Stimulated activated CD8-positive, alpha-beta memory T cell treated with anti-CD3 and anti-CD28 coated beads, Interleukin-7, amount 100 ng/mL, for 24 hours (primary cell): ENCODE measurements at regions not wholly inside any gene's neighbourhood (a gene's known extent, or its start where the extent isn't known, plus 50 kb on each side); places are given as distances from the start of the nearest gene placed in this dataset.

Source experiments
- DNase-seq: peaks from one replicate; pipeline ENCODE4 v3.0.0-alpha.2; 2020; ENCODE audit warnings: low read depth

- DNase-seq = no peak
These were observed 334.9 kb downstream of the CYP26B1 start for GRCh38 chr2:71812736-71813135.

GRCh38 chr2:71811726-71812125 is 335.9 kb downstream of the CYP26B1 start:
- DNase-seq = no peak

- DNase-seq = no peak
These were observed 336.5 kb downstream of the CYP26B1 start for GRCh38 chr2:71811157-71811556.

GRCh38 chr2:71807581-71808451 is 339.8 kb downstream of the CYP26B1 start:
- DNase-seq = no peak

GRCh38 chr2:71806432-71806831 is 341.2 kb downstream of the CYP26B1 start:
- DNase-seq = no peak

- DNase-seq = no peak
These were observed 343.3 kb downstream of the CYP26B1 start for GRCh38 chr2:71804281-71804751.

GRCh38 chr2:71803398-71803797 is 344.3 kb downstream of the CYP26B1 start:
- DNase-seq = no peak

- no peak for DNase-seq
These were observed 345.1 kb downstream of the CYP26B1 start for GRCh38 chr2:71802556-71802955.

- no peak for DNase-seq
These were observed 345.7 kb downstream of the CYP26B1 start for GRCh38 chr2:71801969-71802368.

- DNase-seq = no peak
These were observed 346.1 kb downstream of the CYP26B1 start for GRCh38 chr2:71801556-71801955.

- no peak for DNase-seq
These were observed 346.8 kb downstream of the CYP26B1 start for GRCh38 chr2:71800851-71801250.

GRCh38 chr2:71800106-71800809 is 346.9 kb downstream of the DYSF start:
- no peak for DNase-seq

- DNase-seq = no peak
These were observed 345.7 kb downstream of the DYSF start for GRCh38 chr2:71799013-71799575.

- DNase-seq = no peak
These were observed 345.1 kb downstream of the DYSF start for GRCh38 chr2:71798266-71799012.

- DNase-seq = no peak
These were observed 343.9 kb downstream of the DYSF start for GRCh38 chr2:71797035-71797810.

- DNase-seq = no peak
These were observed 342.8 kb downstream of the DYSF start for GRCh38 chr2:71796174-71796593.

- DNase-seq = no peak
These were observed 342.1 kb downstream of the DYSF start for GRCh38 chr2:71795486-71795885.

- DNase-seq = no peak
These were observed 341.2 kb downstream of the DYSF start for GRCh38 chr2:71794611-71795010.

- DNase-seq = no peak
These were observed 340.6 kb downstream of the DYSF start for GRCh38 chr2:71793926-71794325.

- no peak for DNase-seq
These were observed 339.8 kb downstream of the DYSF start for GRCh38 chr2:71792926-71793761.
